SK-N-SH treated with all-trans-retinoic acid at 6 μM for 48 hours (cell line): ENCODE measurements at regions not wholly inside any gene's neighbourhood (a gene's known extent, or its start where the extent isn't known, plus 50 kb on each side); places are given as distances from the start of the nearest gene placed in this dataset.

Experiments
- ESRRG ChIP-seq: fragments of 250-450 bp; sonication (Bioruptor Pico); IDR thresholded peaks from 2 replicates; pipeline ENCODE4 v1.6.1; 2021; ENCODE audit warnings: mild to moderate bottlenecking
- ISL1 ChIP-seq: fragments of 250-450 bp; sonication (Bioruptor Pico); IDR thresholded peaks from 2 replicates; pipeline ENCODE4 v2.1.2; 2022; ENCODE audit warnings: mild to moderate bottlenecking, moderate library complexity
- OSR1 ChIP-seq: fragments of 250-450 bp; sonication (Bioruptor Pico); IDR thresholded peaks from 2 replicates; pipeline ENCODE4 v1.8.0; 2022; ENCODE audit warnings: moderate library complexity, mild to moderate bottlenecking, inconsistent platforms
- PPARA ChIP-seq: fragments of 250-450 bp; sonication (Bioruptor Pico); IDR thresholded peaks from 2 replicates; pipeline ENCODE4 v1.5.0; 2020; ENCODE audit warnings: mild to moderate bottlenecking, borderline replicate concordance
- RARB ChIP-seq: fragments of 250-450 bp; sonication (Bioruptor Pico); IDR thresholded peaks from 2 replicates; pipeline ENCODE4 v1.8.0; 2021; ENCODE audit warnings: mild to moderate bottlenecking, moderate library complexity
- ZC3H10 ChIP-seq: fragments of 250-450 bp; sonication (Bioruptor Pico); IDR thresholded peaks from 2 replicates; pipeline ENCODE4 v1.5.1; 2021; ENCODE audit warnings: mild to moderate bottlenecking, moderate library complexity
- ZNF8 ChIP-seq: fragments of 450-650 bp; formaldehyde crosslinking; IDR thresholded peaks from 2 replicates; pipeline ENCODE4 v1.5.0; 2020; ENCODE audit warnings: mild to moderate bottlenecking, moderate library complexity
- TF ChIP-seq, protein P1 (sequence below): fragments of 250-450 bp; sonication (Bioruptor Pico); IDR thresholded peaks from 2 replicates; pipeline ENCODE4 v1.8.0; 2020; ENCODE audit warnings: mild to moderate bottlenecking, moderate library complexity, borderline replicate concordance
- TF ChIP-seq, protein P2 (sequence below): fragments of 250-450 bp; sonication (Bioruptor Pico); IDR thresholded peaks from 2 replicates; pipeline ENCODE4 v1.5.1; 2020; ENCODE audit warnings: low read depth, mild to moderate bottlenecking, moderate library complexity
- TF ChIP-seq, protein P3 (sequence below): fragments of 250-450 bp; sonication (Bioruptor Pico); IDR thresholded peaks from 2 replicates; pipeline ENCODE4 v1.5.0; 2020; ENCODE audit warnings: mild to moderate bottlenecking, moderate library complexity

DNA sequence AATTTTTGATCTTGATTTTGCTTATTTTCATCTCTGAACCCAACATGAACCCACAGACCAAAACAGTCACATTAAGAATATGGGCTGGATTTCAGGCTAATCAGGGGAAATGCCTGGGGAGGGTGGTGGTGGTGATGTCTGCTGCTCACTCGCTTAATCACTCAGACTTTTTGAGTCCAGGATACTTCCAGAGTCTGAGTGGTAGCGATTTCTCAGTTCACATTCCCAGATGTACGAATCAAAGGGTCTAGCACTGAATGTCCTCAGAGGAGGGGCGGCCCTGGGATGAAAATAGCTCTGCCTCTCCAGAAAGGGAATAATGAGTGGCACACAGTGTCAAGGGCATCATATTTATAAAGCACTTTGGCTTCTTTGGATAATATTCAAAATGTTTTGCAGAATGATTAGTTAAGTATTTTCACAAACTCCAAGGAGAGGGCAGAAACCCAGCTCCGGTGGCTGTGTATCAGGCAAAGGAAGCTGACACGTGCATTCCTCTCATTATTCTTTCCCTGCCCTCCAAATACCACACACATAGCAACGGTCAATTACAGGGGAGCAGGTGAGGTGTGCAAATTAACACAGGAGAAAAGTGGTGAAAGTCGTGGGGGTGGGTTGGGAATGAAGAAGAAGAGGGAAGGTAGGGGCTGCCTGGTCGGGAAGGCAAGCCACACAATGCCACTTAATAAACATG, 345.2 kb upstream of the RSPO3 start:
- TF ChIP-seq ISL1 (CRISPR knock-in tag), result no peak
- TF ChIP-seq ZNF8, result no peak
- no peak for TF ChIP-seq RARB
- TF ChIP-seq, protein P1, sequence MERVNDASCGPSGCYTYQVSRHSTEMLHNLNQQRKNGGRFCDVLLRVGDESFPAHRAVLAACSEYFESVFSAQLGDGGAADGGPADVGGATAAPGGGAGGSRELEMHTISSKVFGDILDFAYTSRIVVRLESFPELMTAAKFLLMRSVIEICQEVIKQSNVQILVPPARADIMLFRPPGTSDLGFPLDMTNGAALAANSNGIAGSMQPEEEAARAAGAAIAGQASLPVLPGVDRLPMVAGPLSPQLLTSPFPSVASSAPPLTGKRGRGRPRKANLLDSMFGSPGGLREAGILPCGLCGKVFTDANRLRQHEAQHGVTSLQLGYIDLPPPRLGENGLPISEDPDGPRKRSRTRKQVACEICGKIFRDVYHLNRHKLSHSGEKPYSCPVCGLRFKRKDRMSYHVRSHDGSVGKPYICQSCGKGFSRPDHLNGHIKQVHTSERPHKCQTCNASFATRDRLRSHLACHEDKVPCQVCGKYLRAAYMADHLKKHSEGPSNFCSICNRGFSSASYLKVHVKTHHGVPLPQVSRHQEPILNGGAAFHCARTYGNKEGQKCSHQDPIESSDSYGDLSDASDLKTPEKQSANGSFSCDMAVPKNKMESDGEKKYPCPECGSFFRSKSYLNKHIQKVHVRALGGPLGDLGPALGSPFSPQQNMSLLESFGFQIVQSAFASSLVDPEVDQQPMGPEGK (CRISPR knock-in tag), result no peak
- TF ChIP-seq ESRRG (CRISPR knock-in tag), result no peak
- TF ChIP-seq OSR1 (CRISPR knock-in tag), result no peak
- TF ChIP-seq PPARA (CRISPR knock-in tag), result no peak
- TF ChIP-seq, protein P2, sequence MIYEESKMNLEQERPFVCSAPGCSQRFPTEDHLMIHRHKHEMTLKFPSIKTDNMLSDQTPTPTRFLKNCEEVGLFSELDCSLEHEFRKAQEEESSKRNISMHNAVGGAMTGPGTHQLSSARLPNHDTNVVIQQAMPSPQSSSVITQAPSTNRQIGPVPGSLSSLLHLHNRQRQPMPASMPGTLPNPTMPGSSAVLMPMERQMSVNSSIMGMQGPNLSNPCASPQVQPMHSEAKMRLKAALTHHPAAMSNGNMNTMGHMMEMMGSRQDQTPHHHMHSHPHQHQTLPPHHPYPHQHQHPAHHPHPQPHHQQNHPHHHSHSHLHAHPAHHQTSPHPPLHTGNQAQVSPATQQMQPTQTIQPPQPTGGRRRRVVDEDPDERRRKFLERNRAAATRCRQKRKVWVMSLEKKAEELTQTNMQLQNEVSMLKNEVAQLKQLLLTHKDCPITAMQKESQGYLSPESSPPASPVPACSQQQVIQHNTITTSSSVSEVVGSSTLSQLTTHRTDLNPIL (CRISPR knock-in tag), result no peak
- TF ChIP-seq ZC3H10 (CRISPR knock-in tag), result no peak
- TF ChIP-seq, protein P3, sequence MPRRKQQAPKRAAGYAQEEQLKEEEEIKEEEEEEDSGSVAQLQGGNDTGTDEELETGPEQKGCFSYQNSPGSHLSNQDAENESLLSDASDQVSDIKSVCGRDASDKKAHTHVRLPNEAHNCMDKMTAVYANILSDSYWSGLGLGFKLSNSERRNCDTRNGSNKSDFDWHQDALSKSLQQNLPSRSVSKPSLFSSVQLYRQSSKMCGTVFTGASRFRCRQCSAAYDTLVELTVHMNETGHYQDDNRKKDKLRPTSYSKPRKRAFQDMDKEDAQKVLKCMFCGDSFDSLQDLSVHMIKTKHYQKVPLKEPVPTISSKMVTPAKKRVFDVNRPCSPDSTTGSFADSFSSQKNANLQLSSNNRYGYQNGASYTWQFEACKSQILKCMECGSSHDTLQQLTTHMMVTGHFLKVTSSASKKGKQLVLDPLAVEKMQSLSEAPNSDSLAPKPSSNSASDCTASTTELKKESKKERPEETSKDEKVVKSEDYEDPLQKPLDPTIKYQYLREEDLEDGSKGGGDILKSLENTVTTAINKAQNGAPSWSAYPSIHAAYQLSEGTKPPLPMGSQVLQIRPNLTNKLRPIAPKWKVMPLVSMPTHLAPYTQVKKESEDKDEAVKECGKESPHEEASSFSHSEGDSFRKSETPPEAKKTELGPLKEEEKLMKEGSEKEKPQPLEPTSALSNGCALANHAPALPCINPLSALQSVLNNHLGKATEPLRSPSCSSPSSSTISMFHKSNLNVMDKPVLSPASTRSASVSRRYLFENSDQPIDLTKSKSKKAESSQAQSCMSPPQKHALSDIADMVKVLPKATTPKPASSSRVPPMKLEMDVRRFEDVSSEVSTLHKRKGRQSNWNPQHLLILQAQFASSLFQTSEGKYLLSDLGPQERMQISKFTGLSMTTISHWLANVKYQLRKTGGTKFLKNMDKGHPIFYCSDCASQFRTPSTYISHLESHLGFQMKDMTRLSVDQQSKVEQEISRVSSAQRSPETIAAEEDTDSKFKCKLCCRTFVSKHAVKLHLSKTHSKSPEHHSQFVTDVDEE (CRISPR knock-in tag), result no peak
